Loucy (cell line): ENCODE measurements at regions not wholly inside any gene's neighbourhood (a gene's known extent, or its start where the extent isn't known, plus 50 kb on each side); places are given as distances from the start of the nearest gene placed in this dataset.
"Not testable (repeated sequence)": the region's sequence is repeated elsewhere in the genome, so short reads cannot be mapped to it uniquely, and the experiment has no call there.

Experiments
- H2AFZ ChIP-seq: fragments of 200-600 bp; sonication (generic); 2 replicates; pipeline ENCODE4 v1.6.0; 2016; ENCODE audit warnings: antibody characterized with exemption, mild to moderate bottlenecking, low read length, moderate library complexity
- H3F3A ChIP-seq: fragments of 200-600 bp; 2 replicates; pipeline ENCODE4 v1.6.0; 2016; ENCODE audit warnings: antibody characterized with exemption, low read depth, mild to moderate bottlenecking
- H3K27me3 ChIP-seq: fragments of 200-600 bp; sonication (generic); 2 replicates; pipeline ENCODE4 v1.6.1; 2014; ENCODE audit warnings: low read length, mild to moderate bottlenecking; ENCODE audit not compliant: insufficient read depth, poor library complexity, severe bottlenecking
- H3K36me3 ChIP-seq: fragments of 200-600 bp; sonication (generic); 2 replicates; pipeline ENCODE4 v1.6.1; 2016; ENCODE audit warnings: low read length; ENCODE audit not compliant: insufficient read depth
- H3K4me1 ChIP-seq: fragments of 200-600 bp; sonication (generic); 2 replicates; pipeline ENCODE4 v1.5.1; 2014; ENCODE audit warnings: low read length, mild to moderate bottlenecking; ENCODE audit not compliant: insufficient read depth, poor library complexity, severe bottlenecking
- H3K4me2 ChIP-seq: fragments of 200-600 bp; sonication (generic); 2 replicates; pipeline ENCODE4 v1.6.0; 2014; ENCODE audit warnings: antibody characterized with exemption, low read length, low read depth, mild to moderate bottlenecking; ENCODE audit not compliant: poor library complexity, severe bottlenecking
- H3K4me3 ChIP-seq: fragments of 200-600 bp; sonication (generic); 2 replicates; pipeline ENCODE4 v1.5.1; 2014; ENCODE audit warnings: low read length, mild to moderate bottlenecking, mixed read lengths; ENCODE audit not compliant: poor library complexity, severe bottlenecking
- H3K79me2 ChIP-seq: fragments of 200-600 bp; sonication (generic); 2 replicates; pipeline ENCODE4 v1.6.1; 2014; ENCODE audit warnings: low read length; ENCODE audit not compliant: insufficient read depth
- H3K9ac ChIP-seq: fragments of 200-600 bp; sonication (generic); 2 replicates; pipeline ENCODE4 v1.6.0; 2014; ENCODE audit warnings: mild to moderate bottlenecking, low read depth, low read length, moderate library complexity; ENCODE audit not compliant: poor library complexity, severe bottlenecking
- H3K9me2 ChIP-seq: fragments of 200-600 bp; sonication (generic); replicated peaks from 2 replicates; pipeline ENCODE4 v1.6.1; 2016; ENCODE audit warnings: low read depth, low read length, mixed read lengths
- H3K9me3 ChIP-seq: fragments of 200-600 bp; sonication (generic); 2 replicates; pipeline ENCODE4 v1.6.1; 2014; ENCODE audit warnings: mild to moderate bottlenecking, antibody characterized with exemption, low read length, low read depth; ENCODE audit not compliant: insufficient read depth
- H4K20me1 ChIP-seq: fragments of 200-600 bp; sonication (generic); 2 replicates; pipeline ENCODE4 v1.6.0; 2014; ENCODE audit warnings: antibody characterized with exemption, low read length, mild to moderate bottlenecking; ENCODE audit not compliant: insufficient read depth, poor library complexity, severe bottlenecking

DNA sequence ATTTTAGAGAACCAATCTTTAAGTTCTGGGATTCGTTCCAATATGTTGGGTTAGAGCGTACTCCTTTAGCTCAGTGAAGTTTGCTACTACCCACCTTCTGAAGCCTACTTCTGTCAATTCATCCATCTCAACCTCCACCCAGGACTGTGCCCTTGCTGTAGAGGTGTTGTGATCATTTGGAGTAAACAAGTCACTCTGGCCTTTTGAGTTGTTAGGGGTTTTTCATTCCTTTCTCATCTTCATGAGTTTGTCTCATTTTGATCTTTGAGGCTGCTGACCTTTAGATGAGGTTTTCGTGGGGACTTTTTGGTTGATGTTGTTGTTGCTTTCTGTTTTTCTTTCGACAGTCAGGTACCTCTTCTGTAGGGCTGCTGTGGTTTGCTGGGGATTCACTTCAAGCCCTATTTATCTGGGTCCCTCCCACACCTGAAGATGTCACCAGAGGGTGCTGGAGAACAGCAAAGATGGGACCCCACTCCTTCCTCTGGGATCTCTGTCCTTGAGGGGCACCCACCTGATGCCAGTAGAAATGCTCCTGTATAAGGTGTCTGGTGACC is 158.4 kb downstream of the ANKRD36B start:
- not testable (repeated sequence) for H3F3A ChIP-seq, H3K9me2 ChIP-seq, H3K36me3 ChIP-seq, H3K27me3 ChIP-seq, H3K79me2 ChIP-seq, H4K20me1 ChIP-seq, H3K9ac ChIP-seq, H3K4me3 ChIP-seq, H3K4me1 ChIP-seq, H3K9me3 ChIP-seq, H3K4me2 ChIP-seq, H2AFZ ChIP-seq

DNA sequence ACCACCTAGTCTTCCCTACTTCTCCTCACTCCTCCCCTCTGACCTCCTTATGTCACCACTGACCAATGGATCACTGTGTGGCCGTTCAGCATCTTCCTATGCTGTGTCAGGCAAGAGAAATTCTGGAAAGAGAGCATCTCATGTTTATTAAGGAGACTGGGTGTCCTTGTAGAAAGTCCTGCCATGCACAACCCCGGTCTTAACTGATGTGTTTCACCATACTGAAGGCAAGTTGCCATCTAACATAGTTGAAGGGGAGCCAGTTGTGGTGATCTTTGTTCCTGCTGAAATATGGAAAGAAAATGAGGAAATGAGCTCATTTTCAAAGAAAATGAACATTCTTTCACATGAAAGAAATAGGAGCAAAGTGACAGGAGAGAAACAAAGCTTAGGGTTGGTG is 167.3 kb downstream of the ANKRD36B start:
- H4K20me1 ChIP-seq, H3K9ac ChIP-seq, H3K4me1 ChIP-seq, H3K4me2 ChIP-seq, H3K79me2 ChIP-seq, H3K27me3 ChIP-seq, H3K4me3 ChIP-seq, H3K9me3 ChIP-seq, H3F3A ChIP-seq, H2AFZ ChIP-seq, H3K36me3 ChIP-seq, H3K9me2 ChIP-seq: not testable (repeated sequence)

DNA sequence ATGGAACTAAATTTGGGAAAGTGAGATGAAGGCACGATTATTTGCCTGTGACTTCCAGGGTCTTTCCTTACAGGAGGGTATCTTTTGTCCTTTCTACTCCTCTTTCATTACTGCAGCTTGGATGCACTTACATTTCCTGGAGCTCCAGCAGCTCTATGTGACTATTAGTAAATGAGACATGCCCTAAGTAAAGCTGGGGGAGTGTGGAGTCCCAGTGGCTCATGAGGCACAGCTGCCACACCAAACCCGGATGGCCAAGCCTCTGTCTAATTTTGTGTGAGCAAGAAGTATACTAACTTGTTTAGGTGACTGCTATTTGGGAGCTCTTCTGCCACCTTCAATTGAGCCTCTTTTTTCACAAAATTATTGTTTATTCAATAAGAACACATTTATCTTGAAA is 183.3 kb downstream of the ANKRD36B start:
- not testable (repeated sequence) for H3K4me2 ChIP-seq, H3K4me3 ChIP-seq, H3K9me3 ChIP-seq, H3K4me1 ChIP-seq, H3F3A ChIP-seq, H3K79me2 ChIP-seq, H3K27me3 ChIP-seq, H3K36me3 ChIP-seq, H3K9me2 ChIP-seq, H4K20me1 ChIP-seq, H3K9ac ChIP-seq, H2AFZ ChIP-seq

DNA sequence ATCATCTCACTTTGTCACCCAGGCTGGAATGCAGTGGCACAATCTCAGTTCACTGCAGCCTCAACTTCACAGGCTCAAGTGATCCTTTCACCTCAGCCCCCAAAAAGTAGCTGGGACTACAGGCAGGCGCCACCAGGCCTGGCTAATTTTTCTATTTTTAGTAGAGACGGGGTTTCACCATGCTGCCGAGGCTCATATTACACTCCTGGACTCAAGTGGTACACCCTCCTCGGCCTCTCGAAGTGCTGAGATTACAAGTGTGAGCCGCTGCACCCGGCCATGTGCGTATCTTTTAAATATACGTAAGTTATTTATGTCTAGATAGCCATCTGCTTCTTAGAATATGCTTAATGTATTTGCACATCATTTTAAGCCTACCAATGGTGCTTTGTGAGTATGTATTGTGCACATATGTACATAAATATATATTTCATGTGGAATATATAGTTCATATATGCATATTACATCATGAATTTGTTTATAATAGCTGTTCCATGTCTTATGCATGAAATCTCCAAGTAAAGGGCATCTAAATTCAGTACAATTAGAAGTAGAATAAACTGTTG is 184.4 kb downstream of the ANKRD36B start:
- not testable (repeated sequence) for H3K9ac ChIP-seq

DNA sequence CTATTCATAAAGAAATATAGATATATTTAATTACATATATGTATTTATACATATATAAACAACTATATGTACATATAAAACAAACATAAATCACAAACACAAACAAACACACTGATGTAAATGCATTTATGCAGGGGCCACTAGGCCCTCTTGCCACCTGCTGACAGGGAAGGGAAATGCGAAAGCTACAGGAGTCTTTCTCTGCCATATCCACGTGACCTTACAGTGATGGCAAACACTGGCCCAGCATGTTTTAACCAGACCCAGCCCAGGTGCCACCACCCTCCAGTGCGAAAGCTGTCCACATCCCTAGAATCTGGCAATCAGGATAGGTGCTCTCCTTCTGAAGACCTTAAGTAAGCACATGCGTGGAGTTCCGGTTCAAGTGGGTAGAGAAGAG is 187.0 kb downstream of the ANKRD36B start:
- not testable (repeated sequence) for H3K79me2 ChIP-seq, H3K4me1 ChIP-seq, H3F3A ChIP-seq, H4K20me1 ChIP-seq, H3K9me2 ChIP-seq, H3K9me3 ChIP-seq, H3K36me3 ChIP-seq, H3K4me3 ChIP-seq, H3K4me2 ChIP-seq, H3K9ac ChIP-seq, H3K27me3 ChIP-seq, H2AFZ ChIP-seq

More for the DNA sequence above, 184.4 kb downstream of the ANKRD36B start:
- not testable (repeated sequence) for H3K36me3 ChIP-seq, H4K20me1 ChIP-seq, H3K79me2 ChIP-seq, H3K9me2 ChIP-seq, H3K4me3 ChIP-seq, H3K27me3 ChIP-seq, H3K9me3 ChIP-seq, H3K4me2 ChIP-seq, H3K4me1 ChIP-seq, H2AFZ ChIP-seq, H3F3A ChIP-seq

DNA sequence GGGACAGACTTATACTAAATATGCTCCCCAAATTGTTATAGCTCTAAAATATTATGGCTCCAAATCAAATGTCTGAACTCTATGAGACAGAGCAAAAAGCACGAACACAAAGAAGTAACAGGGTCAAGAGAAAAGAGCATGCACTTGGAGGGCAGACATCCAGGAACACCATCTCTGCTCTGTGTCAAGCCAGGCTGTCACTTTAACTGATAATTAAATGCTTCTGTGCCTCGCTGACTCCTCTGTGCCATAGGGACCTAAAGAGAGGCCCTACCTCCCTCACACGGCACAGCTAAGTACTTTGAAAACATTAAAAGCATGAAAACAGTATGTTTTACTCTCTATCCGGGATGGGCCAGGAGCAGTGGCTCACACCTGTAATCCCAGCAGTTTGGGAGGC is 194.0 kb downstream of the ANKRD36B start:
- not testable (repeated sequence) for H3K9me2 ChIP-seq, H3K4me3 ChIP-seq, H3K79me2 ChIP-seq, H2AFZ ChIP-seq, H3K4me2 ChIP-seq, H3K4me1 ChIP-seq, H3K36me3 ChIP-seq, H3K9ac ChIP-seq, H3K9me3 ChIP-seq, H4K20me1 ChIP-seq, H3K27me3 ChIP-seq, H3F3A ChIP-seq

DNA sequence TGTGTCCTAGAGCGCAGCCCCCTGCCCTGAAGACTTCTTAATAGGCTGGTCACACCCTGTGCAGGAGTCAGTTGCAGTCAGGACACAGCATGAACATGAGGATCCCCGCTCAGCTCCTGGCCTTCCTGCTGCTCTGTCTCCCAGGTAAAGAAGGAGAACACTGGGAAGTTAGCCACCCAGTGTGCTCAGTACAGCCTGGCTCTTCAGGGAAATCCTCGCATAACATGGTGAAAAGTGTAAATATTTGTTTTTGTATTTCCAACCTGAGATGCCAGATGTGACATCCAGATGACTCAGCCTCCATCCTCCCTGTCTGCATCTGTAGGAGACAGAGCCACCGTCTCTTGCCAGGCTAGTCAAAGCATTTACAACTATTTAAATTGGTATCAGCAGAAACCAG is 203.9 kb downstream of the ANKRD36B start:
- not testable (repeated sequence) for H3K9me3 ChIP-seq

More for the DNA sequence above, 203.9 kb downstream of the ANKRD36B start:
- not testable (repeated sequence) for H3K9me2 ChIP-seq, H3F3A ChIP-seq, H3K4me2 ChIP-seq, H3K27me3 ChIP-seq, H3K4me3 ChIP-seq, H3K4me1 ChIP-seq, H3K9ac ChIP-seq, H2AFZ ChIP-seq, H3K36me3 ChIP-seq, H3K79me2 ChIP-seq, H4K20me1 ChIP-seq
